HG03378 (cell line): ENCODE measurements at regions not wholly inside any gene's neighbourhood (a gene's known extent, or its start where the extent isn't known, plus 50 kb on each side); places are given as distances from the start of the nearest gene placed in this dataset.

ENCODE experiments used
- ATAC-seq: cut with Tn5 transposase; IDR thresholded peaks from one replicate; pipeline ENCODE4 v1.9.1; 2021; ENCODE audit warnings: mild to moderate bottlenecking, moderate library complexity; ENCODE audit not compliant: unreplicated experiment

- ATAC-seq: no peak
Measured at GRCh38 chr7:115106316-115106715, 184.4 kb downstream of the MDFIC start.

- no peak for ATAC-seq
Measured at GRCh38 chr7:115102738-115103137, 180.8 kb downstream of the MDFIC start.

GRCh38 chr7:115101199-115101598 is 179.3 kb downstream of the MDFIC start:
- ATAC-seq: no peak

- no peak for ATAC-seq
Measured at GRCh38 chr7:115099906-115100305, 178.0 kb downstream of the MDFIC start.

- ATAC-seq: no peak
Measured at GRCh38 chr7:115097175-115097671, 175.3 kb downstream of the MDFIC start.

- ATAC-seq: no peak
Measured at GRCh38 chr7:115096262-115096661, 174.4 kb downstream of the MDFIC start.

- ATAC-seq: no peak
Measured at GRCh38 chr7:115094163-115094562, 172.3 kb downstream of the MDFIC start.

GRCh38 chr7:115088893-115089292 is 167.0 kb downstream of the MDFIC start:
- ATAC-seq: no peak

- ATAC-seq: no peak
Measured at GRCh38 chr7:115087437-115087836, 165.5 kb downstream of the MDFIC start.

- ATAC-seq: no peak
Measured at GRCh38 chr7:115086146-115086841, 164.4 kb downstream of the MDFIC start.

GRCh38 chr7:115085421-115085820 is 163.5 kb downstream of the MDFIC start:
- ATAC-seq: no peak

- ATAC-seq: no peak
Measured at GRCh38 chr7:115083935-115084334, 162.0 kb downstream of the MDFIC start.

GRCh38 chr7:115081772-115082171 is 159.9 kb downstream of the MDFIC start:
- ATAC-seq: no peak

GRCh38 chr7:115078851-115079250 is 157.0 kb downstream of the MDFIC start:
- ATAC-seq: no peak

- no peak for ATAC-seq
Measured at GRCh38 chr7:115078386-115078785, 156.5 kb downstream of the MDFIC start.

- no peak for ATAC-seq
Measured at GRCh38 chr7:115070311-115070710, 148.4 kb downstream of the MDFIC start.
